GM18870 (cell line): ENCODE measurements at regions not wholly inside any gene's neighbourhood (a gene's known extent, or its start where the extent isn't known, plus 50 kb on each side); places are given as distances from the start of the nearest gene placed in this dataset.

ENCODE experiments used
- ATAC-seq: cut with Tn5 transposase; IDR thresholded peaks from one replicate; pipeline ENCODE4 v1.9.1; 2021; ENCODE audit warnings: moderate library complexity; ENCODE audit not compliant: unreplicated experiment

DNA sequence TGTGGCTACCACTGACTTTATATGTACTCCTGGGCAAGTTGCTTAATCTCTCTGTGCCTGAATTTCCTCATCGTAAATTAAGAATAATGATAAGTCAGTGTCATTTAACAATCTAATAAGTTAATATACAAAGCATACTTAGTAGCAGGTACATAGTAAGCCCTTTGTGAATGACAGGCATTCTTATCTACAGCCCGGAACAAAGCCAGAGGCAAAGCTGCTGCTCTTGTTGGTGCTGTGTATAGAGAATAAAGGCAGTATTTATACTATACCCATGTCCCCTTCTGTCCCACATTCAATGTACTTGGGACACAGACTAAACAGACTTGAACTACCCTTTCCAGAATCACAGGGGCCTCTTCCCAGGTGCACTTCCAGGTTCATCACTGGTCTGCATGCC is 229.7 kb upstream of the NCAM1 start:
- ATAC-seq: no peak

DNA sequence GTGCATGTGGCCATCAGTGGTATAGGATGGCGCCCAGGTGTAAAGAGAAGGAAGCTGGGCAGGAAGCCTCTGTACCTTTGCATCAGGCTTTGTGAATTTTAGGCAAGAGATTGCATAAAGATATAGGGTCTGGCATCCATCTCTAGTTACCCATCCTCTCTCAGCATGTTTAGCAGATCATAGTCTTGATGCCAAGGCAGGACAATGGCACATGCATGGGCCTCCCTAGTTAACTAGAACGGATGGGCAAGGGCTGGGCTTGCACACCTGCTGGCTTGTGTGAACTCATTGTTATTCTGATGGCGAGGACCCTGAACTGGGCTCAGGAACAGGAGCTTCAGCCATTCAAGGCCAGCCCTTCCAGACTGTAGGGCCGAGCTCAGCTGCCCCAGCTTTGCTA is 229.2 kb upstream of the NCAM1 start:
- ATAC-seq: no peak

DNA sequence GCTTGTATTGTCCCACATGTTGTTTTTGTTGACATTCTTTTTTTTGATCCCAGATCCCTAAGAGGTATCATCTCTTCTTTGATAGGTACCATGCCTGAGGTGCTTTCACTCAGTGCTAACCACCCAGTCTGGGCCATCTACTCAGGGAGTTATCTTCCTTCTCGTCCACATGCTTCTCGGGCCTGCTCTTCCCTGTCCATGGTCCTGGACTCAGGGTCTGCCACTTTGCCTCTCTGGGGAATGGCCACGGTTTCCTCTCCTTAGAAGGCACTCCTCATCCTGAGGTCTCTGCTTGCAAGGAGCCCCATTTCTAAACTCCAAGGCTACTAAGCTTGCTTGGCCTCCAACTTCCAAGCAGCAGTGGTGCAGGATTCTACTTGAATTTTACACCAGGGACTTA is 227.0 kb upstream of the NCAM1 start:
- ATAC-seq: no peak

DNA sequence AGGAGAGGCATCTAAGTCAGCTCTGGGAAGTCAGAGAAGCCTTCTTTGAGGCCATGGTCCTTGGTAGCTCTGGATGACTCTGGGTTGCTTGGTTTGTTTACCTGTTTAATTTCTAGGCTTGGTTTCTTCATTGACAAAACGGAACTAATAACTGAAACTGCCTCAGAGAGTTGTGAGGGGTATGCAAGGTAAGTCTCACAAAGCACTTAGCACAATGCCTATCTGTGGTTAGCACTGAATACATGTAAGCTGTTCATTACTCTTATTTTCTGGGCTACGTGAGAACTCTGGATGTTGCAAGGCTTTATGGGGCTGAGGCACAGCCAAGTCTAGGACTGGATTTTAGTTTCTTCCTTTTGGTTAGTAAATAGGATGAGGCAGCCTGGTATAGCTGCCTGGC is 225.8 kb upstream of the NCAM1 start:
- ATAC-seq: no peak

DNA sequence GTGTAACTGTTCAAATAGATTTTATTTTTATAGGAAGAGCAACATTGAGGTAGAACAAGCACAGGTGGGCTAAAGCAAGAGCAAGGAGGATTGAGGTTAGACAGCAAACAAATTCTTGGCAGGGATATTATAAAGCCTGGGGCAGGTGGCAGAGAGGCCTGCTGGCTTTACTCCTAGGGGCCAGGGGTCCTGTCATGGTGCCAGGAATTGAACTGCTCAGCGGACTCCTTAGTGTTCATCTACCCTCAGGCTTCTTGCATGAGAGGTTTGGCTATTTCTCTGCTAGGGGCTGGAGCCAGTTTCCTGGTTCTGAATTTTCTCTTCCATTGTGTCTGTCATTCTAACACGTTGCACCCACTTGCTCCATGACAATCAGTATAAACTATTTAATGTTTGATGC is 217.2 kb upstream of the NCAM1 start:
- ATAC-seq: no peak

DNA sequence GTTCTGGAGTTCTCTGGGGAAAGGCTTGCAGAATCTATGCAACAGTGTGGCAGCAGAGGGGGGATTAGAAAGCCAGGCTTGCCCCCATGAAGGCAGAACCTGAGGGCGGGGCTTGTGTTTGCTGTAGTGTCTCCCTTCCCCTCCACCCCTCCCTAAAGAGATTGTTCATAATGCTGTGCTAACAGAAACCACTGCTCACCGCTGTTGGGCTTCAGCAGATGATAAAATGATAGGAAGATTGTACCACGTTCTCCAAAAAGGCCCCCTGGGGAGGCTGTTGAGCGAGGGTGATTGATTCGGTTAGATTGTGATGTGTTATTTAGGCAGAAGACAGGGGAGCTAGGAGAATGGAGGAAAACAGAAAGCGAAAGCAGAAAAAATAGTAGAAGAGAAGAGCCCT is 215.2 kb upstream of the NCAM1 start:
- ATAC-seq: no peak

DNA sequence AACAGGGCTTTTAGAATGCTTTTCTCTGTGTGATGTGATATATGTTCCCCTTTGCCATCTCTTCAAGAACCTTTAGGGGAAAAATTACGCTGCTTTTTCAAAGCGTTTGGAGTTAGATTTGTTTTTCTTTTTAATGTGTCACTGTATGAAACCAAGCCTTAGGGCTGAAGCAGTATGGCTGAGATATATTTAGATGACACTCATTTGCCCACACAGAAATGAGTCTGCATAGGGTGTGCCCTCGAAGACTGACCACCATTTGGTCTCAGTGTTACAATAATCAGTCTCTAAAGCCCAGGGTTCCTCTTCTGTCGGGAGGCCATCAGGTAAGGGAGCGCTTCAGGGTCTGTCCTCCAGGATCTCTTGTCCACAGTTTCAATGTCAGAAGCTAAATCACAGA is 213.0 kb upstream of the NCAM1 start:
- ATAC-seq: no peak

DNA sequence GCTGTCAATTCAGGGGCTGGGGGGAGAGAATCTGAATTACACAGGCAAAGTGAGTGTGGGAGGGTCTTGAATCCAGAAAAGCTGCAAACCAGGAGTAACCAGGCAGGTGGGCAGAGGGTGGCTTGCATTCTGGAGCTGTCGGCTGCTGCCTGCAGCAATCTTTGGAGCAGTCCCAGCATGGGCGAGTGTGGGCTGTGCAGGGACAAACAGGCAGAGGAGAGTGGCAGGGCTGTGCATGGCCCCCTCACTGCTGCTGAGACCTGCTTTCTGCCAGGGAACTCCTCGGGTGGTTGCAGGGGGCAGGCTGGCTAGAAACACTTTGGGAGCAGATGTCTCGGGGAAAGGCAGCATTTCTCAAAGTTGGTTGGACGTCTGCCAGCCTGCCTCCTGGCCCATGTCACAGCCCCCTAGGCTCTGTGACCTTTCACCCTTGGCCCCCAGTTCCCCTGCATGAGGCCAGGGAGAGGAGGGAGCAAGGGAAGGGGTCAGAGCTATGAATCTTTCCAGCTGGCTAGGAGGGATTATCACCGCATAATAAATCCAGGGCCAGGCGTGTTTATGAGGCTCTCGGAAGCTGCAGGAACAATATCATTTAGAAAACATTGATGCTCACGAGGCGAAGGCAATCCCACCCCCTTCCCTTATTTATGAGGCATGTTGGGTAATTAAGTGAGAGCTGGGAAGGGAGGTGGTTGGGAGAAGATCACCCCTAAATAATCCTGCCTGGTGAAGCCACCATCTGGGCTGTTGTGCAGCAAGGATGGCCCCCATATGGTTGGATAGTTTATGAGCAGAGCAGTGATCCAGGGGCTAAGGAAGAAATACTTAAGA is 212.3 kb upstream of the NCAM1 start:
- ATAC-seq: no peak

DNA sequence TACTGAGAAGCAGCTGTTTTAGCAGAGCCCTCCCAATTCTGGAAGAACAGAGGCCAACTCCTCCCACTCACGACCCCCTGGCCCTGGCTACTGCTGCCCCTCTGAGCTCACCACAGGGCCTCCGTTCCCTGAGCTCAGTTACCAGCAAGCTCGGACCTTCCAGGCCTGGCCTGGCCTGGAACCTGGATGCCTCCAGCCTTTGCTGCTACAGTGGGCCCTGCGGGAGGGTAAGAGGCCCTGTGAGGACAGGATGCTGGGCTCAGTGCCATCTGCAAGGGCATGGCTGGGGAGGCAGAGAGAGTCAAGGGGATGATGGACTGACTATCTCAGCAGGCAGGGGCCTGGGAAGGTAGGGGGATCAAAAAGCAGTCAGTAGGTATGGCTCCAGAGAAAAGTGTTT is 209.9 kb upstream of the NCAM1 start:
- ATAC-seq: no peak

DNA sequence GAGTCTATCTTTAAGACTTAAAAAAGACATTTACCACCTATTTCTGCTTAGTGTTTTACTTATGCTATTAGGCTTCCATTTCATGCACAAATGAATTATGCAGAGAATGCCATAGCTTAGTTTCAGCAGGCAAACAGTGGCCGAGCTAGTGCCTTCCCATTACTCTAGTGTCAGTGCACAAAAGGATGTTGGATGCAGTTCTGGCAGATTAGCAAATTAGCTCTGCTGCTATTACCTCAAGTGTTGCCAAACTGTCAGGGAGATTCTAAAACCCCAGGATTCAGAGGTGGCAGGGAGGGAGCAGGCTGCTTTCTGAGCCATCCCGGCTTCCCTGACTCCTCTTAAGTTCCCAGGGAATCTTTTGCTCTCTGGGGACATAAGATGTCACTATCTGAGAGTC is 209.4 kb upstream of the NCAM1 start:
- no peak for ATAC-seq

DNA sequence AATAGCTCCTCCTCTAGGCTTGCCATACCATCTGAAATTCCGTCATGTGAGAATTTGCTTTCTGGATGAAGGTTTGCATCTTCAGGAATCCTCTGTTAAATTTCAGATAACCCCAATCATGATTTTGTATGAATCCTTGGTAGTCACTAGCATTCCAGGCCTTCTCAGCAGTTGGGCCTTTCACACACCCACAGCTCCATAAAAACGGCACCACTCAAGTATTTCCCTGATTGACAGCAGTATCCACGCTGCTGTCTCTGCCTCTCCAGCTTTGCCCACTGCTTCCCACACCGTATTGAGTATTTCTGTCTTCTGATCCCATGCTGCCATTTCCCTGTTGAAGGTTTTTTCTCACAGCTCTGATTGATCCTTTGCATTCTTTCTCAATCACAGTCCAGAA is 208.7 kb upstream of the NCAM1 start:
- ATAC-seq: no peak

DNA sequence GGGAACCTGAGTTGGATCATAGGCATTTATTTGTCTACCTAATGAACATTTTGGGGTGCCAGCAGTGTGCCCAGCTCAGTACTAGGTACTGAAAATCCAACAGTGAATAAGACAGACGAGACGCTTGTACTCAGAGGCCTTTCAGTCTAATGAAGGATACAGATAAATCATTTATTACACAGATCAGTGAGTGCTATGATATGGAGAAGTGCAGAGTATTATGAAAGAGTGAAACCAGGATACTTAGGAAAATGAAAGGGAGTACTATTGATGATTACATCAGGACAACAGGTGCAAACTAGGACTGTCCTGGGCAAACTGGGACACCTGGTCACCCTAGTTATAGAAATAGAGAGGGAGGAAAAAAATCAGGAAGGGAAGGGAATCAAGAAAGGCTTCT is 207.5 kb upstream of the NCAM1 start:
- ATAC-seq: no peak

DNA sequence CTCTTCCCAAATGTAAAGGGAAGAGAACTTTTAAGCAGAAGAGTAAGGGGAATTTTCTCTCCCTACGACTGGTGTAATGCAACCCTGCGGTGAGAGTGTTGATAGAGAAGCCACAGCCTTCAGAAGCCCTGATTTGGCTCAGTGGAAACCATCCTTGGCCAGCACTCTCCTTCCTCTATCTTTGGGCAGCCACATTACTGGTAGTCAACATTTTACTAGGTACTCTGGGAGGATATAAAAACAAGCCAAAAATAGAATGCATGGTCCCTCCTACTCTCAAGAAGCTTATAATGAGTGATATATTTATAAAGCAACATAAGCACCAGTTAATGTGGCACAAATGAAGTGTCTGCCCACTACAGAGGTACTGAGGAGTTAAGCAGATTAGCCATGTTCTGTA is 201.8 kb upstream of the NCAM1 start:
- no peak for ATAC-seq

DNA sequence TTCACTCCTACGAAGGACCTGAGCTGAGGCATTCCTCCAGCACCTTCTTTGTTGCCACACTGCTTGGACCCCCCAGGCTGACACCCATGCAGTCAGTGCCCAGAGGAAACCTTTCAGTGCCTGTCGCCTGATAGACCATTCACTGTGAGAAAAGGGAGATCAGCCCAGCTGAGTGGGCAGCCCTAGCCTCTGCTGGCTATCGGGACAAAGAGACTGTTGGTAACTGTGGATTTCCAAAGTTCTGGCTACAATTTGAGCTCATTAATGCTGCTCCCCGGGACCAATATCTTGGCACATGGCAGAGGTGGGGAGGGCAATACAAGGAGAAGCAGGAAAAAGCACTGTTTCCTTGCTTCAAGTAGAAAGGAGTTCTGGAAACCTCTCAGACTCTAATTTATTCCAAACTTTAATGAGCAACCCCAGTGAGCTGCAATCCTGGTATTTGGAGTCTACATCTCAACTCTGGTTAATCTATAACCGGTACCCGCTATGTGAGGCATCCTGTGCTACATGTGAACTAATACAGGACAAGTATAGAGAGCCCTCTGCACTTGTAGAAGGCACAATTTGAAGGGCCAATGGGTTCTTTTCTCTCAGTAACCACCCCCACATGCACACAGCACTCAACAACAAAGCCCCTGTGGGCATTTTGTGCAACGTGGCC is 200.7 kb upstream of the NCAM1 start:
- ATAC-seq: no peak

DNA sequence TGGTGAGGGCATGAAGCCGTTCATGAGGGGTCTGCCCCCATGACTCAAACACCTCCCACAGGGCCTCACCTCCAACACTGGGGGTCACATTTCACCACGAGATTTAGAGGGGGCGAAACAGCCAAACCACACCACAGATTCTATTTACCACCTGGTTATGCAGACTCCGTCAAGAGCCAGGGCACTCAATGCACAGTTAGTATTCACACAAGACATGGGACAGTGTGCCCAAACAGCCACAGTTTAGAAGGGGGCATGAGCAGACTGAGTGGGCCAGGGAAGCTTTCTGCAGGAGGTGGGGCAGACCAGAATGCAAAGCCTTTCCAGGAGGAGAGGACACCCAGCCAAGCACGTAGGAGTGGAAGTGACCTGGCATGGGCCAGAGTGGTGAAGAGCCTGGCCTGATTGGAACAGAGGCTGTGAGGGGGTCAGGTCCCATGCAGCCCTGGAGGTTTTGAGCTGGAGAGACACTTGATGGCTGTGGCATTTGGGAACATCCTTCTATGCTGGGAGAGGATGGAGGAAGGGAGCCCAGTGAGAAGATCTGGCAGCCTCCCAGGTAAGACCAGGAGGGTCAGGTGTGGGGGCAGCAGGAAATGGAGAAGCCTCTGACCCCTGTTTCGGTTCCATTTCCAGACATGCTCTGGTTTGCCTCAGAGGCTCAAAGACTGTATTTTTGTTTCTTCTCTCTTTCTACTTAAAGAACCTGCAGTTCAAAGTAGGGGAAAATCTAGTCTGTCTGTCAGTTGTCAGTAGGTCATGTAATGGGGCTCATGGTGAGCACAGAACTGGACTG is 199.1 kb upstream of the NCAM1 start:
- no peak for ATAC-seq

DNA sequence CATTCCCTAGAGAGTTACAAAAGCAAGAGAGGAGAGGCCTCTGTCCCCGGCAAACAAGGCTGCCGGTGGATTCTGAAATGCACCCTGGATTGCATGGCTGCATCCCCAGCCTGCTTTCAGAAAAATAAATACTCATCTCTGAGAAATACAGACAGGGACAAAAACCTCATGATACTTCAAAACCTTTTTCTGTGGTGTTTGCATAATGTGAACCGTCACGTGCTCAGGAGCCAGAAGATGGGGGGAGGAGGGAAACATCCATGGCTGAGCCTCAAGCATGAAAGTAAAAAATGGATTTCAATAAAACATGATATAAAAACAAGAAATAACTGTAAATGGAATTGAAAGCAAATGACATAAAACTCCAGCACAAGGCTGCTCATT is 198.5 kb upstream of the NCAM1 start:
- ATAC-seq: no peak

DNA sequence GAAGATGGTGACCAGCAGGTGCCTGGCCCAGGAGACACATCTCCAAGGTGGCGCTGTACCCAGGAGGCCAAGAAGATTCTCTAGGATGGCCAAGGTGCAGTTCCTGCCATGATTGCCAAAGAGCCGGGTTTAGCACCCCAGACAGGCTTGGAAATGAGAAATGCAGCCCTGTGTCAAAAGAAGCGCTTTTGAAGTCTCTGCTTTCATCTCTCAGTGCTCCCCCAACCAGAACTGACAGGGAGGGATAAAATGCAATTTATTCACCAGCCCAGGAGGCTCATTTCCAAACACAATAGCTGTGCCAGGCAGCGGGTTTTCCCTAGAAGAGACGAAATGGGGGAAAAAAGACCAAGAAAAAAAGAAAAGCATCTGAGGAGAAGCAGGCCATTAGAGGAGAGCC is 195.9 kb upstream of the NCAM1 start:
- no peak for ATAC-seq

DNA sequence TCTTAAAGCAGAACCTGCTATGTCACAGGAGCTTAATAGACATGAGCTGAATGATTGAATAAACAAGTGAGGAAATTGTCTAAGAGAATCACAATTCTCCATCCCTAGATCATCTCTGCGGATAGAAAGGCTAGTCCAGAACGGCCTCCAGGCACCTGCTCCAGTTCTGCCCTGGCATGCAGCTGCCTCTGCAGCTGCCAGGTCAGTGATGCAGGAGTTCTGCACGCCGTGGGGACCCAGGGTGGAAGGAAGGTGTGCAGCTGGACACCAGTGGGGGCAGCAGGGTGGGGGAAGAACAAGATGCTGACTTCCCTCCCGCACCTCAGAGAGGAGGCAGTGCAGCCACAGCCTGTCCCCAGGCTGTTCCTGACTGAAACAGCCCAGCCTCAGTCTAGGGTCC is 192.1 kb upstream of the NCAM1 start:
- ATAC-seq: no peak

DNA sequence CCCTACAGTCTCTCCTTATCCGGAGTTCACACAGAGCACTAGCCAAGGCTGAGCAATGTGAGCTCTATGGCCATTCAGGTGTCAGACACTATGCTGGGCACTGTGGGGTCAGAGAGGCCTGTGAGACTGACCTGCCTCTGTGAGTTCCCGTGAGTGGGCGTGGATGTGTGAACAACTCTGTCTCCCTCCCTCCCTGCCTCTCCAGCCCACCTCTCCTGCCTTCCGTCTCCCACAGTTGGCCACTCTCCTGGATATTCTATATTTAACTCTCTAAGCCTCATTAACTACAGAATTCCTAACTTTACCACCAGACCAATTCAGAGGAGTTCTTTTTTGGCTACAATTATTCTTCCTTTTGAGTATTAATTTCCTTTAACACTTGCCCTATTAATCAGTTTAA is 191.6 kb upstream of the NCAM1 start:
- no peak for ATAC-seq

DNA sequence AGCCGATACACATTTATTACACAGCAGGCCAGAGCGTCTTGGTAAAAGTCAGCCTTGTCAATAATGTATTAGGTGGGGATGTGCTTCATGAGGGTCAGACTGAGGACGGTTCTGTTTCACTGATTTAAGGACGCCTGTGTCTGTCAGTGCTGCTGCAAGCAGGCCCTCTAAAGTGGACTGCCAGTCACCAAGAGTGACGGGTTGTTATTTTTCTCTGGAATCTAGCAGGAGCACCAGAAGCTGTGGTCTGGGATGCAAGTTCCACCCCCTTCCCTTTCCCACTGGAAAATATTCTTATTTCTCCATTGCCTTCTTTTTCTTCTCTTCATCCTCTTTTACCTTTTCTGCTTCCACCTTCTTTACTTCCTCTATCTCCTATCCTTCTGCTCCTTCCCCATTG is 191.2 kb upstream of the NCAM1 start:
- ATAC-seq: no peak

DNA sequence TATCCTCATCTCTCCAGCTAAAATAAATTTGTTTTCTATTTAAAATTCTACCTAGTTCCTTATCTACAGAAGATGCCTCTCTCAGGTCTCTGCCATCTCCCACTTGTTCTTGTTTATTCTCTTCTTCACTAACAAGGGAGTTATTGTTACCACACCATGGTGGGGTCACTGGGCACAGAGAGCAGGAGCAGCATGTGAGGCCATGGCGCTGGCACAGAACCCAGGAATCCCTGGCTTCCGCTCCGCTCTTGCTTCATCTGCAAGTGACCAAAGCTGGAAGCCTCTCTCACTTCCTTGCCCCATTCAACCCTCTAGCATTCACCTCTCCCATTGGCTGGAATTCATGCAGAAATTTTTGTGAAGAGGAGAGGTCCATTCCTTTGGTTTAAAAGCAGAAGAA is 190.7 kb upstream of the NCAM1 start:
- no peak for ATAC-seq

DNA sequence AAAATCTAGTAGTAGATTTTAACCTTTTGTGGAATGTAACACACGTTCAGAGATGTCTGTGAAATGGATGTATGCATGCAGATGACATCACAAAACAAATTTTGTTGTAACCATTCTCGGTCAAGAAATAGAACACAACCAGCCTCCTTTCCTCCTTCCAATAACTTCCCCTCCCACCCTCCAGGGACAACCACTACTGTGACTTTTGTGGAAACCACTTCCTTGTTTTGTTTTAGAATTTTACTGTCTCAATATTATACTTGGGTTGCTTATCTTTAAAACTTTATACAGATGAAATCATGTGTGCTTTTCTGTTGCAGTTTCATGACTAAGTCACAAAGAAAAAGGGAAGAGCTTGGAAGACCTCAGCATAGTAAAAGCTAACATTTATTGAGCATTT is 189.4 kb upstream of the NCAM1 start:
- ATAC-seq: no peak
